Uterus (tissue), 3 donors: ENCODE measurements at regions not wholly inside any gene's neighbourhood (a gene's known extent, or its start where the extent isn't known, plus 50 kb on each side); places are given as distances from the start of the nearest gene placed in this dataset.
A peak's percentile ranks its signal among the peaks of the same experiment; 100 is the strongest.

Source experiments
- DNase-seq, 2 donors: peaks; one replicate each; pipeline ENCODE4 v3.0.0-alpha.2; 2019 to 2020
- H3K27ac ChIP-seq, 2 donors: fragments of 200-600 bp; sonication (generic); 1 replicate in 1 of 2; 2 replicates in 1 of 2; pipeline ENCODE4 v1.5.1; 2016 to 2018
- H3K27me3 ChIP-seq, 2 donors: fragments of 200-600 bp; sonication (generic); one replicate each; pipeline ENCODE4 v1.5.1; 2018 to 2019; ENCODE audit warnings: control low read depth in 1 of 2
- H3K36me3 ChIP-seq, 2 donors: fragments of 200-600 bp; sonication (generic); one replicate each; pipeline ENCODE4 v1.5.1; 2019; ENCODE audit warnings: control low read depth in 1 of 2
- H3K4me1 ChIP-seq, 2 donors: fragments of 200-600 bp; sonication (generic); one replicate each; pipeline ENCODE4 v1.5.1; 2018 to 2019; ENCODE audit warnings: control low read depth in 1 of 2
- H3K4me3 ChIP-seq, 2 donors: fragments of 200-600 bp; sonication (generic); 1 replicate in 1 of 2; 2 replicates in 1 of 2; pipeline ENCODE4 v1.5.1; 2018 to 2019; ENCODE audit warnings: mild to moderate bottlenecking in 1 of 2
- H3K9me3 ChIP-seq, 2 donors: fragments of 200-600 bp; sonication (generic); one replicate each; pipeline ENCODE4 v1.5.1; 2019; ENCODE audit warnings: control low read depth in 1 of 2
- POLR2A ChIP-seq, 2 donors: fragments of 450-650 bp; IDR thresholded peaks; one replicate each; pipeline ENCODE4 v1.6.1; 2016; ENCODE audit warnings: antibody characterized with exemption in 2 of 2, mild to moderate bottlenecking in 1 of 2, moderate library complexity in 1 of 2
- intact Hi-C: fragments of 100-400 bp; cut with DNase I; formaldehyde crosslinking; loops from one replicate; pipeline ENCODE4 v1.15.1; 2023; ENCODE audit warnings: low total_unique reads
- TF ChIP-seq, protein P1 (sequence below), 4 experiments: fragments of 200-600 bp in 2 of 4; fragments of 450-650 bp in 2 of 4; sonication (generic) in 2 of 4; IDR thresholded peaks; one replicate each; pipeline ENCODE4 v1.5.1; 2016 to 2019; ENCODE audit warnings: antibody characterized with exemption in 4 of 4, mild to moderate bottlenecking in 2 of 4, moderate library complexity in 1 of 4
- donor health status: DM: yes; HTN: yes; CAD: no.

DNA sequence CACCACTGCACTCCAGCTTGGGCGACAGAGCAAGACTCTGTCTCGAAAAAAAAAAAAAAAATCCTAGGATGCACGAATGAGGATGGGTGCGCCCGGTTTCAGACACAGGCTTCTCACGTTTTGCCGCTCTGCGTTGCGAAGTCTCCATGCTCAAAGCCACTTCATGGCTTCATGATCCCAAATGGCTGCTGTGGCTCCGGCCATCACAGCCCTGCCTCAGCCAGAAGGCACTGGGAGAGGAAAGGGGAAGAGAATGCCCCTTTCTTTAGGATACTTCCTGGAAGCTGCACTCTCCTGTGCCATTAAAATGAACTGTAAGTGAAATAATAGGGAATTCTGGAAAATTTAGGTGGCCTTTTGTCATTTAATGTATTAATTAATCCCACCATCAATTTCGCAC, 116.4 kb upstream of the ANO1 start:
- Histone ChIP-seq H3K9me3 (no peaks in the 10 kb centered on the region), H3K36me3 (no peaks in the 10 kb centered on the region), H3K4me1 (no peaks in the 10 kb centered on the region), H3K4me3 (no peak overlapping the region), H3K27me3 (no peaks in the 10 kb centered on the region), H3K27ac (peak overlapping the region in 1 of 2 donors; percentile 63)
- intact Hi-C loops = no loop called here
- TF ChIP-seq POLR2A (IDR thresholded peaks at IDR 0.05) = no peak
- TF ChIP-seq, protein P1, sequence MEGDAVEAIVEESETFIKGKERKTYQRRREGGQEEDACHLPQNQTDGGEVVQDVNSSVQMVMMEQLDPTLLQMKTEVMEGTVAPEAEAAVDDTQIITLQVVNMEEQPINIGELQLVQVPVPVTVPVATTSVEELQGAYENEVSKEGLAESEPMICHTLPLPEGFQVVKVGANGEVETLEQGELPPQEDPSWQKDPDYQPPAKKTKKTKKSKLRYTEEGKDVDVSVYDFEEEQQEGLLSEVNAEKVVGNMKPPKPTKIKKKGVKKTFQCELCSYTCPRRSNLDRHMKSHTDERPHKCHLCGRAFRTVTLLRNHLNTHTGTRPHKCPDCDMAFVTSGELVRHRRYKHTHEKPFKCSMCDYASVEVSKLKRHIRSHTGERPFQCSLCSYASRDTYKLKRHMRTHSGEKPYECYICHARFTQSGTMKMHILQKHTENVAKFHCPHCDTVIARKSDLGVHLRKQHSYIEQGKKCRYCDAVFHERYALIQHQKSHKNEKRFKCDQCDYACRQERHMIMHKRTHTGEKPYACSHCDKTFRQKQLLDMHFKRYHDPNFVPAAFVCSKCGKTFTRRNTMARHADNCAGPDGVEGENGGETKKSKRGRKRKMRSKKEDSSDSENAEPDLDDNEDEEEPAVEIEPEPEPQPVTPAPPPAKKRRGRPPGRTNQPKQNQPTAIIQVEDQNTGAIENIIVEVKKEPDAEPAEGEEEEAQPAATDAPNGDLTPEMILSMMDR (IDR thresholded peaks at IDR 0.05) = no peak
- no peak for DNase-seq

DNA sequence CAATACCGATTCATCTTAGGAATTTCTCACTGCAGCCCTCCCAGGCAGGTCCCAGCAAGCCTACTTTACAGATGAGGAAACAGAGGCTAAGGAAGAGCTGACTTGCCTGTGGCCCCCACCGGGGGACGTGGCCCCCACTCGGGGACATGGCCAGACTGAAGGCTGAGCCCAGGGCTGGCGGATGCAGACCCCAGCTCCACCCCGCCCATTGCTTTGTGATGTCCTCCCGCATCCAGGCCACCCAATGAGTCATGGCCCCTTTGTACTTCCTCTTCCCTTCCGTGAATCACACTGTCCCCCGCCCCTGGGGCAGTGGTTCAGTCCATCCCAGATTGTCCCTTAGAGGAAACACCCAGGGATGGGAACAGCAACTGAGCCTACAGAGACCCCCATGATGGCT, 116.0 kb upstream of the ANO1 start:
- DNase-seq = no peak
- no peak for TF ChIP-seq POLR2A (IDR thresholded peaks at IDR 0.05)
- TF ChIP-seq, protein P1 (IDR thresholded peaks at IDR 0.05) = no peak
- H3K4me1 ChIP-seq = no peaks in the 10 kb centered on the region
- no peak overlapping the region for H3K4me3 ChIP-seq
- intact Hi-C loops = no loop called here
- peak overlapping the region; percentile 22 to 63 for H3K27ac ChIP-seq
- no peaks in the 10 kb centered on the region for H3K27me3 ChIP-seq
- H3K36me3 ChIP-seq = no peaks in the 10 kb centered on the region
- no peaks in the 10 kb centered on the region for H3K9me3 ChIP-seq

DNA sequence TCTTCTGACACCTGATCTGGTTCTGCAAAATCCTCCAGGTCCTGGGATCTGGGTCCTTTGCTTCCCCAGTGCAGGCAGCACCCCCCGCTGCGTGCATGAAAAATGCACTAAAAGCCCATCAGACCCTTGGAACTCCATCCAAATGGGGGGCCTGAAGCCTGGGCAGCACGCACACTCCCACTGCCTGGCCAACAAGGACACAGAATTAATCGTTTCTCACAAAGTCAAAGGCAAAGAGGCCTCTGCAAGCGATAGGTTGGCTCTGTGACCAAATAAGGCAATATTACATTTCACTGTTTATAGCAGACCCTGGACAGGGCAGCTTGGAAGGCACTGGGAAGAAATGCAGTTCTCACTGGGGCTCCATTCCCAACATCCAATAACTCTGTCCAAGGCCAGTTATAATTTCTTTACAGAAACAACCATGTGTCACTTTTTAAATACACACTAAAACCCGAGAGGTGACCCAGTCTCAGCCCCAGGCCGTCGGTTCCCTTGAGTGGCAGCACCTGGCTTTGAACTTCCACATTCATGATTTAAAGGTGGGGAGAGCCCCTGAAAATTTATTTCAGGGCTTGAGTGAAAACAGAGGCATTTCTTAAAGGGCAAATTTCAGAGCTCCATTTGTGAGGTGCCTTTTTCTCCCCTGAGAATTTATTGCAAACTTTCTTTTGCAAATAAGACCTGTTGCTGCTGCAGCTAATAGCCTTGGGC, 114.4 kb upstream of the ANO1 start:
- Histone ChIP-seq H3K9me3 (no peaks in the 10 kb centered on the region), H3K4me1 (no peaks in the 10 kb centered on the region), H3K27me3 (no peaks in the 10 kb centered on the region), H3K27ac (peak overlapping the region; percentile 52 to 66), H3K4me3 (no peak overlapping the region), H3K36me3 (no peaks in the 10 kb centered on the region)
- DNase-seq = no peak
- intact Hi-C loops = no loop called here
- TF ChIP-seq, protein P1 (IDR thresholded peaks at IDR 0.05) = no peak
- no peak for TF ChIP-seq POLR2A (IDR thresholded peaks at IDR 0.05)

DNA sequence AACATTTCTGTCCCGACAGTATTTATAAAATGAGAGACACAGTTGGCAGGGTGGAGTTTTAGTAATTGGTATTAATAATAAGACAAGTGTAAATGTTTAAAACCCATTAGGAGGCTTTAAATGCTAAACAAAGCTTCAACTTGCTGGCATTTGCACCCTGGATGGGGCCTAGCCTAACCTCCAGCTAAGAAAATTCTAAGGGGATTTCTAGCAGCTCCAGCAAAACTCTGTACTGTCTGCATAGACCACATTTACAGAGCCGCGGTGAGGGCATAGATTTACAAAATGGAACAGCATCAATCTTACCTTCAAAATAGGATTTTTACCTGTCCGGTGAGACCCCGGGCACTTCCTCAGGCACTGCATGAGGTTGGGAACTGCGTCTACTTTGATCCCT, 113.9 kb upstream of the ANO1 start:
- no peak for TF ChIP-seq POLR2A (IDR thresholded peaks at IDR 0.05)
- TF ChIP-seq, protein P1 (IDR thresholded peaks at IDR 0.05) = no peak
- Histone ChIP-seq H3K4me1 (no peaks in the 10 kb centered on the region), H3K36me3 (no peaks in the 10 kb centered on the region), H3K4me3 (no peak overlapping the region), H3K27me3 (no peaks in the 10 kb centered on the region), H3K9me3 (no peaks in the 10 kb centered on the region), H3K27ac (peak overlapping the region; percentile 52 to 66)
- no peak for DNase-seq
- intact Hi-C loops = no loop called here

DNA sequence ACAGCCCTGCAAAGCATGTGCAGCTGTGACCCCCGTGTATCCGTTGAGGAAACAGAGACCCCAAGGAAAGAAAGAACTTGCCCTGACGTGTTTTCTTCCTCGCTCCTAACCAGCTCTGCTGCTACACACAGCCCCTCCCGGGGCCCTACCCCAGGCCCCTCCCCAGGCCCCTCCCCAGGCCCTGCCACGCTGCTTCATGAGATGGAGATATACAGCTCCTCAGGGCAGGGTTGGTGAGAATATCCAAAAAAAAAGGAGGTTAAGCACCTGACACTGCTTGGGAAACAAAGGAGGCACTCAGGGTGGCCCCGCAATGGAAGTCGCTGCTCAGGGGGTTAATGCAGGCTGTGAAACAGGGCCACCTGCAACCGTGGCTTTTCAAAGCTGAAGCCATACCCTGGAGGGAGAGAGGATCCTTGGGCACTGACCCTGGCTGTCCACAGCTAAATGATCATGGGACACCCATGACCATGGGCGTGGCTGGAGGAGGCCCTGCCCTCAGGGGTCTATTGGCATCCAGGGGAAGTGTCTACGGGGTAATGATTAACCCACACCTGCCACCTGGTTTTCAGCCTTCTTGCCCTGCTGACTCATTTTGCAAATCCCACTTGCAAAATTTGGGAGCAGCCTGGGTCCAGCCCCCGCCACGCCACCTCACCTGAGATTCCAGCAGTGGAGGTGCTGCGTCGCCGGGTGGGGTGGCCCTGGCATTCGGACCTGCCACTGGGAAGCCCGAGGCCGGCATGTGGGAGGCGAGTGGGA, 112.1 kb upstream of the ANO1 start:
- H3K27me3 ChIP-seq = no peaks in the 10 kb centered on the region
- H3K4me1 ChIP-seq = no peaks in the 10 kb centered on the region
- no peaks in the 10 kb centered on the region for H3K9me3 ChIP-seq
- H3K36me3 ChIP-seq = no peaks in the 10 kb centered on the region
- no peak for DNase-seq
- H3K27ac ChIP-seq = no peak overlapping the region
- intact Hi-C loops = no loop called here
- TF ChIP-seq, protein P1 (IDR thresholded peaks at IDR 0.05) = no peak
- no peak for TF ChIP-seq POLR2A (IDR thresholded peaks at IDR 0.05)
- H3K4me3 ChIP-seq = no peak overlapping the region
